GM21723 (cell line): ENCODE measurements at regions not wholly inside any gene's neighbourhood (a gene's known extent, or its start where the extent isn't known, plus 50 kb on each side); places are given as distances from the start of the nearest gene placed in this dataset.
"Not testable (repeated sequence)": the region's sequence is repeated elsewhere in the genome, so short reads cannot be mapped to it uniquely, and the experiment has no call there.

Experiments used
- ATAC-seq: cut with Tn5 transposase; IDR thresholded peaks from one replicate; pipeline ENCODE4 v1.9.1; 2021; ENCODE audit warnings: mild to moderate bottlenecking, moderate library complexity; ENCODE audit not compliant: unreplicated experiment

DNA sequence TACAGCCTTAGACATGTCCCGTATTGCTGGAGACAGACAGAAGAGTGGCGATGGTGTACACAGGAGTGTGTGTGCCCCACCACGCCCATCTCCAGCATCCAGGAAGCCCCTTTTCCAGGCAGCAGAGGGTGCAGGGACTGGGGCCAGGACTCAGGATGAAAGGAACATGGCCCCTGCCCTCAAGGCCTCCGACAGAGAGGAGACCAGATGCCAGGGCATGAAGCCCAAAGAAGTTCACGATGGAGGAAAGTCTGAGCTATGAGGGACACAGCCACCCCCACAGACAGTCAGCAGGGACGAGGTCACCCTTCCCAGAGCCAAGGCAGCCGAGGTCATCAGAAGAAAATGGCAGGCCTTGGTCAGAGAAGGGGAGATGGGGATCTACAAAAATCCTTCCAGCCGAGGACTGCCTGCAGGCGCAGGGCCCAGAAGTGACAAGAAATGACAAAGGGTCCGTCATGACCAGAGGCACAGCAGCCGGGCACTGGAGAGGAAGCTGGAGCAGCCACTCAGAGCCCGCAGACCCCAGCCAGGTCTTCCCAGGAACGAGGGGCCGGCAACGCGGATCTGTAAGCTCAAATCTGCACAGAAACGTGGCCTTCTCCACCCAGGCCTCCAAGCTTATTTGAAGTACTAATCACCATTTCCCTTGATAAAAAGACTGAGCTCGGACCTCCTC is 78.7 kb upstream of the PPP2R2D start:
- ATAC-seq = no peak

GRCh38 chr10:131822692-131823245 is 78.0 kb upstream of the PPP2R2D start:
- ATAC-seq = no peak

GRCh38 chr10:131823601-131824099 is 77.2 kb upstream of the PPP2R2D start:
- not testable (repeated sequence) for ATAC-seq

GRCh38 chr10:131824371-131825149 is 76.2 kb upstream of the PPP2R2D start:
- no peak for ATAC-seq

GRCh38 chr10:131825150-131825848 is 75.5 kb upstream of the PPP2R2D start:
- no peak for ATAC-seq

DNA sequence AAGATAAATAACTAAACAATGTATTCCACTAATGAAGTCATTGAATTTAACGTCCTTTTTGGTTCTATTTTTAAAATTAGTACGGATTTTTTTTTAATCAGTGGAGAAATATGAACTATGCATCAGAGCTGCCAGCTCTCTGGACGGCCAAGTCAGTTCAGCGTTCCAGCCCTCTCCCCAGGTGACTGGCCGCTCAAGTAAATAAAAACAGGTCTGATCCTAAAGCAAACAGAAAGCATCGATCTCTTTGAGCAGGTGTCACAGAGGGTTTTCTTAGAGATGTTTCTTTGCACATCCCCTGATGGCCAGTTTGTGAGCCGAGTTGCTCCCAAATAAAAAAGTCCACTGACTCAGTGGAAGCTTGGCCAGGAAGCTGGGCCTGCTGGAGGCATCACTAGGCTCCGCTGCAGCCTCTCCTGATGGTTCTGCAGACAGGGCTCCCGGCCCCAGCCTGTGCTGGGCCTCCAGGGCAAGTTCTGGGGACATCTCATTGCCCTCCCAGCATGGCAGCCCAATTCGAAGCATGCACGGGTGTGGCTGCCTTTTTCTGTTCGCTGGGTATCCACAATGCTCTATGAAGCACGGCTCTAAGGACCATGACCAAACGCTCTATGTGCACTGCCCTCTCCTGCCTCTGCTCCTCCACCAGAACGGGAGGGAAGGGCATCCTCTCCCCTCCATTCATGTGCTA is 74.7 kb upstream of the PPP2R2D start:
- ATAC-seq = no peak

GRCh38 chr10:131829156-131829930 is 71.5 kb upstream of the PPP2R2D start:
- no peak for ATAC-seq

GRCh38 chr10:131830446-131831130 is 70.2 kb upstream of the PPP2R2D start:
- no peak for ATAC-seq

DNA sequence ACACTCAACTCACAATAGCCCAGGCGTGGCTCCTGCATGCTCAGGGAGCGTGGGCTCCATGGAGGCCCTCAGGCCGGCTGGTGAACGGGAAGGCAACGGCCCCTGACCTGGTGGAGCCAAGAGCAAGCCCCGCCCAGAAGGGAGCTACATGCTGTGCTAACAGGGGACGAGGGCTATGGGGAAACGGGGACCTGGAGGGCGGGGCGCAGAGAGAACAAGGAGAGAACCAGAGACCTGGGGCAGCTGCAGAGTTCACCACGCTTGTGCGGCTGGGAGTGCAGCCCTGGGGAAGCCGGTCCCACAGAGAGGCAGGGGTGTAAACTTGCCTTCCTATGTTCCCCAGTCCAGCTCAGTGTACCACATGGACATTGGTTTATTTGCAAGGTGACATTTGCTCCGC is 69.2 kb upstream of the PPP2R2D start:
- no peak for ATAC-seq

GRCh38 chr10:131832056-131832685 is 68.6 kb upstream of the PPP2R2D start:
- ATAC-seq = no peak

DNA sequence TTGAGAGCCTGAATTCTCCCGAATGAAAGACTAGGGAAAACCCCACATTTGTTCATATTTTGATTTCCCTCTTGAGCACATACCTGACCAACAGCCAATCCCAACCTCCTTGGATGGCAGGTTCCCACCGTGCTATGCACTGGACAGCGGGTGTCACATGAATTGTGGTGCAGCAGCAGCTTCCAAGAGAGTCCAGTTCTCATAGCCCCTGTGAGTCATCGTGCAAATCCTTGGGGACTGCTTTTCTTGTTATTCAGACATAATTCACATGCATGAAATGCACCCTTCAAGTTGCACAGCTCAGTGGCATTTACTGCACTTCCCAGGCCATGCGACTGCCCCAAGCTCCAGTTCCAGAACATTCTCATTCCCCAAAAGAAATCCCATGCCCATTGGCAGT is 67.8 kb upstream of the PPP2R2D start:
- ATAC-seq = no peak

DNA sequence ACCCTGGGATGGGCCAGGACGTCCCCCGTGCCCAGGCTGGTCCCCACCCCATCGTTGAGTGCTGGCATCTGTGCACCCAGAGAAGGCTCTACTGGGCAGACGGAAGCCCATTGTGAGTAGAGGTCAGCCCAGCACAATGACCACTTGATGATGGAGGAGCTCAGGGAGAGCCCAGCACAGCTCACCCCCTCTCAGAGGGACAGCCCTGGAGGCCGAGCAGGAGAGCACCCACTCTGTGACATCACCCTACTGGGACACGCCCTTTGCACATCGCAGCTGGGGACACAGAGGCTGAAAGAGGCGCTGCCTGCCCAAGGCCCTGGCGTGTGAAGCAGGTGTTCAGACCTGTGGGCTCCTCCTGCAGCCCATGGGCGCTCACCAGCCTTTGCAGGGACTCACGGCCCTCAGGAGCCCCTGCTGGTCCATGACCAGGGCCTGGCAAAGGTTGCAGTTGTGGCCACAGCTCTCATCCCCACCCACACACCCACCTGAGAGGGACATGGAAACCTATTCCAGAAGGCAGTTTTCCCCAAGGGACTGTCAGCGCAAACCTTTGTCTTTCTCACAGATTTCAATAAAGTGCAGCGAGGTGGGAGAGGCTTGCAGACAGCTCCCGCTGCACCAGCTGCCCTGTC is 67.2 kb upstream of the PPP2R2D start:
- ATAC-seq = no peak

DNA sequence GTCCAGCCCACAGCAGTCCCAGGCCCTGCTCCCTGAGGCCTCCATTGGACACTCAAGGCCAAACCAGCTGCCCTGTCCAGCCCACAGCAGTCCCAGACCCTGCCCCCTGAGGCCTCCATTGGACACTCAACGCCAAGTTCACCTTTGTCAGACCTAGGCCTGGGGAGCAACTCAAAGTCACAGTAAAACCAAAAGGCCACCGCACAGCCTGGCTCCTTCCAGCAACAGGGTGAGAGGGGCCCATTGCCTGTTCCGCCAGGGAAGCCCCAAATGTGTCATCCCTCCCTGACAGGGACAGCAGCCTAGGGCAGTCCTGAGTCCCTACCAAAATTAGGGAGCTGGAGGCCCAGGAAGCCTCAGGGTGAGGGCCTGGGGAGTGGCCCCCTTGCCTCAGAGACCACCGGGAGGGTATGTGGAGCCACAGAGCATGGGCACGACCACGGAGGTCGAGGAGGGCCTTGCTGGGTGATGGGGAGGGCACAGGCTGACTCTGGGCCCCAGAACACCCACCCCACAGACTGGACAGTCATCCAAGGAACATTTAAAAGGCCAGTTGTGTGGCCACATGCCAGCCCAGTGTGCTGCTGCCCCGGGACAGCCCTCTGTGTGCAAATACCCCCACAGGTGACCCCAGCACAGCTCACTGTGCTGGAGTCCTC is 66.5 kb upstream of the PPP2R2D start:
- no peak for ATAC-seq

DNA sequence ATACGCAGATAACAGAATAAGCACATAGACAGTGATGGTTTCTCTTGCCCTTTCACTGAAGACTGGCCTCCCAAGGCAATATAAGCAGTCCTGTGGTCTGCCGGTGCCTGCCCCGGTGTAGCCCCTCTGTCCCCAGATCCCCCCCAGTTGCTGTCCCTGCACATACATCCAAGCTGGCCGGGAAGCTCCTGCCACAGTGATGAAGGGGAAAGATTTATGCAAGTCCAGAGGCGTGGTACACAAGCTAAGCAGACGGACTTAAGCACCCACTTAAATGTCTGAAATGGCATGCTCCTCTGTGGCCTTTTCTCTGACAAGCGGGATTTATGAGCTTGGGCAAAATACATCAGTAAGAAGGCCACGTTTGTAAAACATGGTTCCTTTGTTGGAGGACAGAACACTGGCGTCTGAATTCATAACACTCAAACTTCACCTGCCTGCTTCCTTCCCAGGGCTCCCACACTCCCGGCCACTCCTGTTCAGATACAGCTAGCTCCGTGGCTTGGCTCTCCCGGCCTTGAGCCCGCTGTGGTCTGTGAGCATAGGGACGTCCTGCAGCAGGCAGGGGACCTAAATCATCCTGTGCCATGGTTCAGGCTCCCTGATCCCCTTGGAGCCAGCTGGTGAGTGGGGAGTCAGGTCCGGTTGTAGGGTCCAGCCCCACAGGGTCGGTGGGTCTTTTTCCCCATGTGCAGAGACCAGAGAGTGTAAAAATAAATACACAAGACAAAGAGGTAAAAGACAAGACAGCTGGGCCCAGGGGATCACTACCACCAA is 61.7 kb upstream of the PPP2R2D start:
- ATAC-seq = no peak

DNA sequence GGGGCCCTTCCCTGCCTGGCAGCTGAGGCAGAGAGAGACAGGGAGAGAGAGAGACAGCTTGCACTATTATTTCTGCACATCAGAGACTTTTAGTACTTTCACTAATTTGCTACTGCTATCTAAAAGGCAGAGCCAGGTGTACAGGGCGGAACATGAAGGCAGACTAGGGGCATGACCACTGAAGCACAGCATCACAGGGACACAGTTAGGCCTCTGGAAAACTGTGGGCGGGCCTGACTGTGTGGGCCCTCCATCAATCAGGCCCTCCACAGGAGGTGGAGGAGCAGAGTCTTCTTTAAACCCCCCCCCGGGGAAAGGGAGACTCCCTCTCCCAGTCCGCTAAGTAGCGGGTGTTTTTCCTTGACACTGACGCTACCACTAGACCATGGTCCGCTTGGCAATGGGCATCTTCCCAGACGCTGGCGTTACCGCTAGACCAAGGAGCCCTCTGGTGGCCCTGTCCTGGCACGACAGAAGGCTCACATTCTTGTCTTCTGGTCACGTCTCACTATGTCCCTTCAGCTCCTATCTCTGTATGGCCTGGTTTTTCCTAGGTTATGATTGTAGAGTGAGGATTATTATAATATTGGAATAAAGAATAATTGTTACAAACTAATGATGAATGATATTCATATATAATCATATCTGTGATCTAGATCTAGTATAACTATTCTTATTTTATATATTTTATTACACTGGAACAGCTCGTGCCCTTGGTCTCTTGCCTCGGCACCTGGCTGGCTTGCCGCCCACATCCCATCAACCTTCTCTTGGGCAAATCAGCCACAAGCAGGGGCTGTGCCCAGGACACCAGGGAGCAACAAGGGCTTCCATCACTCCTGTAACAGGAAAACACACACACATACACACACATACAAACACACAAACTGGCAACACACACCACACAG is 60.7 kb upstream of the PPP2R2D start:
- ATAC-seq = not testable (repeated sequence)

DNA sequence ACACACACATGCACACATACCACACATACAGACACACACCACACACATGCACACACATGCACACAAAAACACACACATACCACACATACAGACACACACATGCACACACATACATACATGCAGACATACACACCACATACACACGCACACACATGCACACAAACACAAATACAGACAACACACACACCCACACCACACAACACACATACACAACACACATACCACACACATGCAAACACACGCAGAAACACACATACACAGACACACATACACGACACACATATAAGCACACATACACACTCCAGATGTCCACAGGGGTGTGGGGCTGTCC is 60.1 kb upstream of the PPP2R2D start:
- ATAC-seq = no peak
